ENCODE measurements at regions not wholly inside any gene's neighbourhood (a gene's known extent, or its start where the extent isn't known, plus 50 kb on each side); places are given as distances from the start of the nearest gene placed in this dataset.

DNA sequence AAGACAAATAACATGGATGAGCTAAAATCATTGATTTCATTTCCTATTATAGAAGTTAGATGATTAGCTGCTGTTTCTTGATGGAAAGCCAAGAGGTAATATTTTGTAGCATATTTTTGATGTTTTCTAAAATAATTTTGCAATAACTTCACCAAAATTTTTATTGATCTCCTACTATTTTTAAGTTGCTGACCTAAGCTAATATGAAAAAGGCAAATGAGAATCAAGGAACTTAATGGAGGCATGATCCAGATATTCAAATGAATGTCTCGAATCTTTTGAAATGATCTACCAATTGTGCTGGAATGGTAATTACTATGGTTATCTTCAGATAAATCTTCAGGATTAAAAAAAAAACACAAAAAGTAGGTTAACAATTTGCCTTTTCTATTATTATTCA, 1591.4 kb upstream of the PCDH7 start:
- intact Hi-C loops (cut with micrococcal nuclease; ENCODE audit: unreplicated experiment) (no loop called here), in situ Hi-C loops (cut with MboI) (no loop called here)
- Histone ChIP-seq H3K27me3 (replicated peaks in 1 of 2; ENCODE audit: control insufficient read depth in 2 of 2, insufficient read depth in 2 of 2, low read length in 1 of 2) (no peaks in the 10 kb centered on the region), H3K36me3 (ENCODE audit: control insufficient read depth in 2 of 2, insufficient read depth in 2 of 2, low read length in 1 of 2) (no peaks in the 10 kb centered on the region), H2AFZ (ENCODE audit: control insufficient read depth, low read depth, low read length) (no peak overlapping the region), H3K4me3 (no peak overlapping the region), H3K9ac (ENCODE audit: control insufficient read depth, insufficient read depth, low read length) (no peak overlapping the region), H3K27ac (ENCODE audit: control insufficient read depth, insufficient read depth) (no peak overlapping the region), H3K9me3 (replicated peaks; ENCODE audit: control insufficient read depth, insufficient read depth, low read length) (no peaks in the 10 kb centered on the region), H3K79me2 (ENCODE audit: control insufficient read depth, insufficient read depth, low read length) (no peaks in the 10 kb centered on the region), H3K4me1 (ENCODE audit: control insufficient read depth, insufficient read depth, low read length) (no peaks in the 10 kb centered on the region), H4K20me1 (ENCODE audit: control insufficient read depth, insufficient read depth) (no peaks in the 10 kb centered on the region), H3K4me2 (ENCODE audit: control insufficient read depth, insufficient read depth) (no peak overlapping the region)
- ChIA-PET POLR2A (no interaction called here), SMC1A (ENCODE audit: uncharacterized antibody, unreplicated experiment) (interaction anchor here (0.9 to 1.5 kb wide), 2 partner anchors 15 to 41 kb away, joined by 3 read pairs; no protein-coding TSS in a partner anchor), CTCF (no interaction called here), RAD21 (ENCODE audit: unreplicated experiment) (no interaction called here)
- FAIRE-seq (no peak), DNase-seq (ENCODE audit: low read depth, low spot score) (no peak), ATAC-seq (no peak)
- BruUV-seq (replicated peaks), result no TSS peak
- WGBS (ENCODE audit: insufficient coverage, insufficient replicate concordance, low lambda C conversion rate, missing lambda C conversion rate), result 5% methylated on average over 1 of the region's 1 CpG
- no peak for TF ChIP-seq MYC (IDR thresholded peaks at IDR 0.05; ENCODE audit: insufficient read depth, insufficient read length, insufficient replicate concordance, low read length, severe bottlenecking)
- no peak for TF ChIP-seq PAX8 (IDR thresholded peaks at IDR 0.05)
- TF ChIP-seq MXI1 (IDR thresholded peaks at IDR 0.05; ENCODE audit: low read depth, low read length), result no peak
- no peak for TF ChIP-seq JUND (IDR thresholded peaks at IDR 0.05; ENCODE audit: low read depth, low read length)
- no peak for TF ChIP-seq POLR2AphosphoS2 (IDR thresholded peaks at IDR 0.05; ENCODE audit: low read depth, low read length)
- TF ChIP-seq BCL11A (IDR thresholded peaks at IDR 0.05; ENCODE audit: low read depth, low read length), result no peak
- no peak for TF ChIP-seq POU2F2 (IDR thresholded peaks at IDR 0.05; ENCODE audit: borderline replicate concordance, low read depth, low read length)
- TF ChIP-seq, protein P1, sequence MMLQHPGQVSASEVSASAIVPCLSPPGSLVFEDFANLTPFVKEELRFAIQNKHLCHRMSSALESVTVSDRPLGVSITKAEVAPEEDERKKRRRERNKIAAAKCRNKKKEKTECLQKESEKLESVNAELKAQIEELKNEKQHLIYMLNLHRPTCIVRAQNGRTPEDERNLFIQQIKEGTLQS (IDR thresholded peaks at IDR 0.05; ENCODE audit: borderline replicate concordance, extremely low read depth, low read depth, low read length), result no peak
- TF ChIP-seq CHD4 (IDR thresholded peaks at IDR 0.05), result no peak
- no peak for TF ChIP-seq SIX5 (IDR thresholded peaks at IDR 0.05; ENCODE audit: low read depth, low read length, severe bottlenecking)
- TF ChIP-seq CHD1 (IDR thresholded peaks at IDR 0.05; ENCODE audit: low read depth, low read length), result no peak
- TF ChIP-seq STAT1 (conservative IDR thresholded peaks at IDR 0.05), result no peak
- TF ChIP-seq, protein P2, sequence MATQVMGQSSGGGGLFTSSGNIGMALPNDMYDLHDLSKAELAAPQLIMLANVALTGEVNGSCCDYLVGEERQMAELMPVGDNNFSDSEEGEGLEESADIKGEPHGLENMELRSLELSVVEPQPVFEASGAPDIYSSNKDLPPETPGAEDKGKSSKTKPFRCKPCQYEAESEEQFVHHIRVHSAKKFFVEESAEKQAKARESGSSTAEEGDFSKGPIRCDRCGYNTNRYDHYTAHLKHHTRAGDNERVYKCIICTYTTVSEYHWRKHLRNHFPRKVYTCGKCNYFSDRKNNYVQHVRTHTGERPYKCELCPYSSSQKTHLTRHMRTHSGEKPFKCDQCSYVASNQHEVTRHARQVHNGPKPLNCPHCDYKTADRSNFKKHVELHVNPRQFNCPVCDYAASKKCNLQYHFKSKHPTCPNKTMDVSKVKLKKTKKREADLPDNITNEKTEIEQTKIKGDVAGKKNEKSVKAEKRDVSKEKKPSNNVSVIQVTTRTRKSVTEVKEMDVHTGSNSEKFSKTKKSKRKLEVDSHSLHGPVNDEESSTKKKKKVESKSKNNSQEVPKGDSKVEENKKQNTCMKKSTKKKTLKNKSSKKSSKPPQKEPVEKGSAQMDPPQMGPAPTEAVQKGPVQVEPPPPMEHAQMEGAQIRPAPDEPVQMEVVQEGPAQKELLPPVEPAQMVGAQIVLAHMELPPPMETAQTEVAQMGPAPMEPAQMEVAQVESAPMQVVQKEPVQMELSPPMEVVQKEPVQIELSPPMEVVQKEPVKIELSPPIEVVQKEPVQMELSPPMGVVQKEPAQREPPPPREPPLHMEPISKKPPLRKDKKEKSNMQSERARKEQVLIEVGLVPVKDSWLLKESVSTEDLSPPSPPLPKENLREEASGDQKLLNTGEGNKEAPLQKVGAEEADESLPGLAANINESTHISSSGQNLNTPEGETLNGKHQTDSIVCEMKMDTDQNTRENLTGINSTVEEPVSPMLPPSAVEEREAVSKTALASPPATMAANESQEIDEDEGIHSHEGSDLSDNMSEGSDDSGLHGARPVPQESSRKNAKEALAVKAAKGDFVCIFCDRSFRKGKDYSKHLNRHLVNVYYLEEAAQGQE (IDR thresholded peaks at IDR 0.05; ENCODE audit: low read depth, low read length), result no peak
- no peak for TF ChIP-seq ASH2L (IDR thresholded peaks at IDR 0.05; ENCODE audit: borderline replicate concordance, low read depth)
- no peak for TF ChIP-seq MTA2 (IDR thresholded peaks at IDR 0.05; ENCODE audit: low read depth)

All from GM12878 (cell line).